ENCODE measurements at regions not wholly inside any gene's neighbourhood (a gene's known extent, or its start where the extent isn't known, plus 50 kb on each side); places are given as distances from the start of the nearest gene placed in this dataset.
"Not testable (repeated sequence)": the region's sequence is repeated elsewhere in the genome, so short reads cannot be mapped to it uniquely, and the experiment has no call there.

GRCh38 chr3:3403700-3404099 is 224.2 kb upstream of the CRBN start:
- DNase-seq, result no peak
- peaks cover 8 to 30% of the 10 kb centered on the region in 2 donors for H3K9me3 Mint-ChIP-seq
- H3K4me1 Mint-ChIP-seq, result no peaks in the 10 kb centered on the region
- no peak for ATAC-seq
- no peak overlapping the region for H3K27ac Mint-ChIP-seq
- H3K4me3 Mint-ChIP-seq, result no peak overlapping the region
- H3K27me3 Mint-ChIP-seq, result peaks cover 8% of the 10 kb centered on the region

DNA sequence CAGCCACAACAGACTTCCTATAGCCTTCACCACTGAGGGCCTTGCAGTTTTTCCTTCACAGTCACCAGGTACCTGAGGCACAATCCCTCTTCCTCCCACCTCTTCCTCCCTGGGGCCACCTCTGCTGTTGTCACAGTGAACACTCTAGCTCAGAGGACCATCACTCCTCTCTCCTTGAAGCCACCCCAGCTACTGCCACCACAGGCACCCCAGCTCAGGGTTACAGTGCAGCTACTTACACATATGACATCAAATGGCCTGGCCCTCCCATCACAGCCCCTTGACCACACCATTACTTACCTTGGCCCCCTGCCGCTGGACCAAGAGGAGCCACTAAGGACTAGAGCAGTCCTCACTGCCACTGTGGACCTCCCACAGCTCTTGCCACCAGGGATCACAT is 213.5 kb upstream of the CRBN start:
- no peak for DNase-seq
- no peak overlapping the region for H3K4me3 Mint-ChIP-seq
- H3K27me3 Mint-ChIP-seq, result no peaks in the 10 kb centered on the region
- no peaks in the 10 kb centered on the region for H3K4me1 Mint-ChIP-seq
- peak; percentile 40 for ATAC-seq
- H3K27ac Mint-ChIP-seq, result peak overlapping the region in 1 of 2 donors; percentile 49
- peaks cover 0 to 6% of the 10 kb centered on the region in 2 donors for H3K9me3 Mint-ChIP-seq

DNA sequence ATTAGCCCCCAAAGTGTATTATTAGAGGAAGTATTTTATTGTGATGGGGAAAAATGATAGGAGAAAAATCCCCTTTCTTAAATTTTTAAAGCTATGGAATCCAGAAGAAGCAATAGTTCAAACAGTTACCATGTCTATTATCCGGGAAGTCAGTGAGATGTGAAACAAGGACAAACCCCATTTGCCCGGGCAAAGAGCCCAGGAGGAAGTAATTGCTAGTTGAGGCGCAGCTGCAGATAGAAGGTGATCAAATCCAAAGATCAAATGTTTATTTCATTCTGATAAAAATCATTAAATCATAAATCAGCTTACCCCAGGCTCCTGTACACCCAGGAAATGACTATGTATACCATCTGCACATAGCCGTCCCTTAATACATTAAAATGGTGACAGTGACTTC is 204.0 kb upstream of the CRBN start:
- Mint-ChIP-seq H3K27me3 (no peaks in the 10 kb centered on the region), H3K27ac (peak overlapping the region in 1 of 2 donors; percentile 28), H3K4me3 (no peak overlapping the region), H3K9me3 (peaks cover 0 to 3% of the 10 kb centered on the region in 2 donors), H3K4me1 (no peaks in the 10 kb centered on the region)
- ATAC-seq (no peak), DNase-seq (no peak)

- Mint-ChIP-seq H3K27ac (no peak overlapping the region), H3K27me3 (no peaks in the 10 kb centered on the region), H3K9me3 (peaks cover 15 to 23% of the 10 kb centered on the region in 2 donors), H3K4me3 (no peak overlapping the region), H3K4me1 (no peaks in the 10 kb centered on the region)
- no peak for ATAC-seq
- DNase-seq, result no peak
These were observed 192.8 kb upstream of the CRBN start for GRCh38 chr3:3372210-3372777.

DNA sequence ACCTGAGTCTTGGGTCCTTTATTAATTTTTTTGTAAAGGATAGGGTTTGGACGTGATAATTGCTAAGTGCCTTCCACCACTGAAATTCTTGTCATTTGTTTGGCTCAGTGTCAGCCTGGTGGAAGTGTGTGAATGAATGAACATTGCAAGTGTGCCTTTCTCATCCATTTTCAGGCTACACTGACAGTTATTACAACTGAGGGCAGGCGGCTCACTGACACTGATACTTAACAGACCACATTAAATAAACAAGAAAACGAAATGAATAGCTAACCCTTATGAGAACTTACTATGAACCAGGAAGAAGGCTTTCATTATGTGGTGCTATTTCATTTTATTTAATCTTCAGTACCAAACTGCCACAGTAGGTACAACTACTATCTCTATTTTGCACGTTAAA is 188.8 kb upstream of the CRBN start:
- Mint-ChIP-seq H3K27ac (no peak overlapping the region), H3K4me3 (no peak overlapping the region), H3K9me3 (no peaks in the 10 kb centered on the region), H3K4me1 (no peaks in the 10 kb centered on the region), H3K27me3 (no peaks in the 10 kb centered on the region)
- DNase-seq (no peak), ATAC-seq (no peak)

DNA sequence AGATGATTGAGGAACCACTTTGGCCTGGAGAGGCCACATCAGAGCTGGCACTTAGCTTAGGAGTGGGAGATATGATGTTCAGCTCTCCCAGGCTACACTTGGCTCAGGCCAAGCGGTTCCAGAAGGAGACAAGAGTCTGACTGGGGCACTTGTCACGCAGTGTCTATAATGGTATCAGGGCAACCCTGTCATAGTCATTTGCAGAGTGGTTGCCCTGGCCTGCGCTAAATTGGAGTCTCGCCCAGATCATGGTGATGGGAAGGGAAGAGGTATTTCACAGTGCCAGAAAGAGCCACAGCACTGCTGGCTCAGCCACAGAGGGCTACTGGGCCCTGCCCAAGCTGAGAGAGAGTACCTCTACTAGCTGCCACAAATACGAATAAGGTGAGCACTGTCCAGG is 186.9 kb upstream of the CRBN start:
- no peak overlapping the region for H3K4me3 Mint-ChIP-seq
- no peak for DNase-seq
- H3K4me1 Mint-ChIP-seq, result no peaks in the 10 kb centered on the region
- H3K27me3 Mint-ChIP-seq, result no peaks in the 10 kb centered on the region
- H3K9me3 Mint-ChIP-seq, result no peaks in the 10 kb centered on the region
- H3K27ac Mint-ChIP-seq, result no peak overlapping the region
- ATAC-seq, result no peak

DNA sequence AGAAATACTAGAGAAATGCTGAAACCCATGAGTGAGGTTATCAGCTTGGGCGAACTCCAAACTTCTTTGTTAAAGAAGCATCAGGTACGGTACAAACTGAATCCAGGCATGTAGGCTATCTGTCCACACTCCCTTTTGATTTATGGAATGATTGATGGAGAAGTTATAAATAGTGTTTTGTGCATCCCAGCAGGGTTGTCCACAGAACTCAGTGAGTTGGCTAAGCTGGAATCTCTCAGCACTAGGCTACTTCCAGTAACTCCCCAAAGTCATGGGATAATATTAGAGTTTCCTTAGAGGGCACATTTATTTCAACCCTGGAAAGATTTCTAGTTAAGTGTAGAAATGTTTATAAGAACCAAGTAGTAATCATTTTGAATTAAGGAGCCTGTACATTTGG is 186.2 kb upstream of the CRBN start:
- no peak for ATAC-seq
- H3K4me1 Mint-ChIP-seq, result no peaks in the 10 kb centered on the region
- no peak for DNase-seq
- no peak overlapping the region for H3K4me3 Mint-ChIP-seq
- no peak overlapping the region for H3K27ac Mint-ChIP-seq
- H3K27me3 Mint-ChIP-seq, result no peaks in the 10 kb centered on the region
- H3K9me3 Mint-ChIP-seq, result no peaks in the 10 kb centered on the region

DNA sequence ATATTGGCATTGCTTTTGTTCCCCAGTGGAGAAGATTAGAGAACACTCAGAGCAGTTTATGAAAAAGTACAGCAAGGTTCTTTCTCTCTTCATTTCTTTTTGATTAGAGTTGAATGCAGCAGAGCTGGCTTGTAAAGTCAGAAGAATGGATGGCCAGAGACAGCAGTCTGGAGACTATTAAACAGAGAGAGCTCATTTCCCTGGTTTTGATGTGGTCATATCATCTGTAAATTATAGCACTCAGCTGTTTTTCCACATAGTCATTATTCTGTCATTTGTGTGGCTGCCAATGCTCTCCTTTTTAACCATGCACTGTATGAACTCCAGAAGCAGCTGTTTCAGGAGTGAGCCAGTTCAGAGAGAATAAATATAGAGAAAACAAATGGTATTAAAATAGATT is 177.4 kb upstream of the CRBN start:
- no peak overlapping the region for H3K4me3 Mint-ChIP-seq
- H3K27ac Mint-ChIP-seq, result no peak overlapping the region

DNA sequence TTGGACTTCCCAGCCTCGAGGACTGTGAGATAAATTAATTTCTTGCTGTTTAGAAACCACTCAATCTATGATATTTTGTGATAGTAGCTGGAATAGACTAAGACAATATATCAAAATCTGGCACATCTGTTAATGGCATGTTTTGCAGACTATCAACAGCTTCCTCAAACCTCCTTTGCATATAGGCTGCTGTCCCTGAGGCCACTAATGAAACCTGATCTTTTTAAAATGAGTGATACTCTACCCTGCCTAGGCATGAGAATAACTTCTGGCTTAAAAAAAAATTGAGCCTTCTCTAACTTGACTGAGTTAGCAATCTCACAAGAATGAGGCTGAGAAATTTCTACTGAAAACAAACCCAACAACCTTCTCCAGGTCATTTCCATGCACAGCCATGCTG is 176.0 kb upstream of the CRBN start:
- no peak overlapping the region for H3K4me3 Mint-ChIP-seq
- DNase-seq (no peak), ATAC-seq (no peak)
- H3K9me3 Mint-ChIP-seq, result no peaks in the 10 kb centered on the region
- no peak overlapping the region for H3K27ac Mint-ChIP-seq
- no peaks in the 10 kb centered on the region for H3K27me3 Mint-ChIP-seq
- H3K4me1 Mint-ChIP-seq, result no peaks in the 10 kb centered on the region

More for the DNA sequence above, 177.4 kb upstream of the CRBN start:
- Mint-ChIP-seq H3K27me3 (no peaks in the 10 kb centered on the region), H3K4me1 (no peaks in the 10 kb centered on the region), H3K9me3 (no peaks in the 10 kb centered on the region)
- DNase-seq, result no peak
- no peak for ATAC-seq

- no peak for DNase-seq
- no peaks in the 10 kb centered on the region for H3K27me3 Mint-ChIP-seq
- H3K27ac Mint-ChIP-seq, result no peak overlapping the region
- no peaks in the 10 kb centered on the region for H3K4me1 Mint-ChIP-seq
- no peak for ATAC-seq
- H3K9me3 Mint-ChIP-seq, result peaks cover 0 to 4% of the 10 kb centered on the region in 2 donors
- H3K4me3 Mint-ChIP-seq, result no peak overlapping the region
These were observed 173.7 kb upstream of the CRBN start for GRCh38 chr3:3353153-3353552.

GRCh38 chr3:3351226-3351625 is 171.7 kb upstream of the CRBN start:
- H3K9me3 Mint-ChIP-seq, result peaks cover 0 to 4% of the 10 kb centered on the region in 2 donors
- H3K4me1 Mint-ChIP-seq, result no peaks in the 10 kb centered on the region
- ATAC-seq, result no peak
- no peak overlapping the region for H3K27ac Mint-ChIP-seq
- no peaks in the 10 kb centered on the region for H3K27me3 Mint-ChIP-seq
- DNase-seq, result no peak
- no peak overlapping the region for H3K4me3 Mint-ChIP-seq

DNA sequence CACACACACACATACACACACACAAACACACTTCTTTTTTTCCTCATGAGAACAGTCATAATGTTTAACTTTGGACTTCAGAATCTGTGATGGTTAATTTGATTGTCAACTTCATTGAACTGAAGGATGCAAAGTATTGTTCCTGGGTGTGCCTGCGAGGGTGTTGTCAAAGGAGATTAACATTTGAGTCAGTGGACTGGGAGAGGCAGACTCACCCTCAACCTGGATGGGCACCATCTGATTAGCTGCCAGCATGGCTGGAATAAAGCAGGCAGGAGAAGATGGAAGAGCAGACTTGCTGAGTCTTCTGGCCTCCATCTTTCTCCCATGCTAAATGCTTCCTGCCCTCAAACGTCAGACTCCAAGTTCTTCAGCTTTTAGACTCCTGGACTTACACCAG is 167.6 kb upstream of the CRBN start:
- not testable (repeated sequence) for H3K4me1 Mint-ChIP-seq, ATAC-seq, H3K4me3 Mint-ChIP-seq, H3K9me3 Mint-ChIP-seq, H3K27me3 Mint-ChIP-seq, DNase-seq, H3K27ac Mint-ChIP-seq

GRCh38 chr3:3346556-3346955 is 167.1 kb upstream of the CRBN start:
- no peaks in the 10 kb centered on the region for H3K4me1 Mint-ChIP-seq
- DNase-seq, result no peak
- no peaks in the 10 kb centered on the region for H3K27me3 Mint-ChIP-seq
- no peak overlapping the region for H3K27ac Mint-ChIP-seq
- no peak for ATAC-seq
- peaks cover 0 to 4% of the 10 kb centered on the region in 2 donors for H3K9me3 Mint-ChIP-seq
- H3K4me3 Mint-ChIP-seq, result no peak overlapping the region

DNA sequence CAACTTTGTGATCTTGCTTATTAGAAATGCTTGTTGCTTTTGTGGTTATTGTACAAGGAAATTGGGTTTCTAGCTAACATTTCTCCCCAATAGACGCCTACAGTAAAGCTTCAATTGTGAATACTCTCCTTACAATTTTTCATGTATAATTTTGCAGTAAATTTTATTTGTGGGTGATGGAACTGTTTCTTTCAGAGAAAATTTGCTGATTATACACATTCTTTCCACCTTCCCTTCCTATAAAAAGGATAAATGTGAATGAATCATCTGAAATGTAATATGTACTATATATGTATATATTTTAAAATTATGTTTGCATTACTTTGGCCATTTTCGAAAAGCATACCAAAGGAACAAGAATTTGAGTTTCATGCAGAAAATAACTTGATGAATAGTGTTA is 162.7 kb upstream of the CRBN start:
- DNase-seq (no peak), ATAC-seq (no peak)
- H3K27me3 Mint-ChIP-seq, result no peaks in the 10 kb centered on the region
- no peaks in the 10 kb centered on the region for H3K4me1 Mint-ChIP-seq
- H3K27ac Mint-ChIP-seq, result no peak overlapping the region
- H3K9me3 Mint-ChIP-seq, result no peaks in the 10 kb centered on the region
- H3K4me3 Mint-ChIP-seq, result no peak overlapping the region

DNA sequence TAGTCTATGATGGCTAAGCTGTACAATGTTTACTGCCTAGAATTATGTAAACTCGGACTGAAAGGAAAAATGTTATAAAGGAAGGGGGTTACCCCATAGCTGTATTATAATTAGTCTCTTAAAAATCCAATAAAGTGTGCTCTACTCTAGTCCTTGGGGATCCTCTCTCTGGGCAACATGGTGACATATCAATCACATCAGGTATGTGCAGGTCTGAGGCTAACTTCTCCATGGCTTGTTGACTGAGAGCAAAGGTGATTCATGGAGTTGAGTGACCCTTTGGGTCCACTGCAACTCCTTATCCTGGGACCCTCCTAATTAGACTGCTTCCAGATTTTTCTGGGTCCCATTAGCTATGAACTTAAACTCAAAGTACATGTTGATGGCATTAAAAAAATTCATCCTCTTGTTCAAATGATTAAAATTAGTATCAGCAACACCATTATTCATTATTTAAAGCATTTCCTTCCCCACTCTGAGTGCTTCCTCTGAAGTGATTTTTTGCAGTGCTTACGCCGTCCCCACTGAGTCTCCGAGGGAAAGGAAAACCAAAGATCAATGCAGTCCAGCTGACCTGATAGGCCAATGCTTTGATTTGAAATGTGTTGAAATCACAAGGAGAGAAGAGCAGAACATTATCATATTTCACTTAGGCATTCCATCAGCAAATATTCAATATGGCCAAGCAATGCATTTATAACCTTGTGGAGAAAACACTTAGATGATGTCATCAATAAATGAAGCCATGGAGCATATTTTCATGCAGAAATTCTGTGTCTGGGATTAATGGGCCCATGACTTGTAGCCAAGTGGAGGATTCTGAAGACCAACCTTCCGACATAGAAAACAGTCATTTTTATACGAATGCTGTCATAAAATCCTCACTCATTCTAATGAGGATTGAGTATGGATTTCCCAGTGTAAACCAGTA is 161.7 kb upstream of the CRBN start:
- no peak for ATAC-seq
- no peaks in the 10 kb centered on the region for H3K9me3 Mint-ChIP-seq
- no peaks in the 10 kb centered on the region for H3K27me3 Mint-ChIP-seq
- DNase-seq, result no peak
- no peak overlapping the region for H3K27ac Mint-ChIP-seq
- H3K4me3 Mint-ChIP-seq, result no peak overlapping the region
- H3K4me1 Mint-ChIP-seq, result no peaks in the 10 kb centered on the region

DNA sequence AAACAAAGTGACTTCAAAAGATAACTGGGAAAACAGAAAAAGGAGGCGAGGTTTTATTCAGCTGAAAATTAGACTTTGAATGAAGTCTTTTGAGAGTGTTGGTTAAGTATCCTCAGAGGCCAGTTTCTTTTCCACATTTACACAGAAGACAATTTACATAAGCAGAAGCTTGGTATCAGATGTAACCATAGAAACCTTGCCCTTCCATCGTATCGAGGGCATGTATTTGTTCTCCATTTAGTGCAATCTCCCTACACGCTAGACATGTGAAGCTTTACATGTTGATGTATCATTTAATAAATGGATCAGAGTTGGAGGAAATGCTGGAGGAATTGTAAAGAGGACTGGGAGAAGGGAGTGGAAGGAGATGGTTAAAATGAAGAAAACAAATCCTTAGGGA is 161.0 kb upstream of the CRBN start:
- DNase-seq (no peak), ATAC-seq (no peak)
- Mint-ChIP-seq H3K27me3 (no peaks in the 10 kb centered on the region), H3K4me3 (no peak overlapping the region), H3K27ac (no peak overlapping the region), H3K4me1 (no peaks in the 10 kb centered on the region), H3K9me3 (no peaks in the 10 kb centered on the region)
